ENCODE measurements at regions not wholly inside any gene's neighbourhood (a gene's known extent, or its start where the extent isn't known, plus 50 kb on each side); places are given as distances from the start of the nearest gene placed in this dataset.
"Not testable (repeated sequence)": the region's sequence is repeated elsewhere in the genome, so short reads cannot be mapped to it uniquely, and the experiment has no call there.

GRCh38 chr15:98342911-98343310, 305.4 kb upstream of the IGF1R start:
- intact Hi-C loops (cut with DNase I, micrococcal nuclease): no loop called here
- no peak for DNase-seq
- ATAC-seq: no peak

- intact Hi-C loops (cut with DNase I, micrococcal nuclease): no loop called here
- DNase-seq: no peak
- no peak for ATAC-seq
These were observed 303.7 kb upstream of the IGF1R start for GRCh38 chr15:98344591-98344990.

DNA sequence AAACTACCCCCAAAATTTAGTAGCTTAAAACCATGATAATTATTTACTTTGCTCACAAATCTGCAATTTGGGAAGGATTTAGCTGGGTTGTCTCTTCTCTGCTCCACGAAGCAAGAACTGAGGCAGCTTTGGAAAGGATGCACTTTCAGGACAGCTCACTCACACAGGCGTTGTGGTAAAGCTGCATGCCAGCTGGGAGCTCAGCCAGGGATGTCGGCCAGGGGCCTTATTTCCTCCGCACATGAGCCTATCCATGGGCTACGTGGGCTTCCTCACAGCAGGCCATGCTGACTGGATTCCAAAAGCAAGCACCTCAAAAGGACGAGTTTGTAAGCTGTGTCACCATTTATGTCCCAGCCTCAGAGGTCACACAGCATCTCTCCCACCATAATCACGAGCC, 301.3 kb upstream of the IGF1R start:
- intact Hi-C loops (cut with DNase I, micrococcal nuclease): no loop called here
- no peak for DNase-seq
- no peak for ATAC-seq

DNA sequence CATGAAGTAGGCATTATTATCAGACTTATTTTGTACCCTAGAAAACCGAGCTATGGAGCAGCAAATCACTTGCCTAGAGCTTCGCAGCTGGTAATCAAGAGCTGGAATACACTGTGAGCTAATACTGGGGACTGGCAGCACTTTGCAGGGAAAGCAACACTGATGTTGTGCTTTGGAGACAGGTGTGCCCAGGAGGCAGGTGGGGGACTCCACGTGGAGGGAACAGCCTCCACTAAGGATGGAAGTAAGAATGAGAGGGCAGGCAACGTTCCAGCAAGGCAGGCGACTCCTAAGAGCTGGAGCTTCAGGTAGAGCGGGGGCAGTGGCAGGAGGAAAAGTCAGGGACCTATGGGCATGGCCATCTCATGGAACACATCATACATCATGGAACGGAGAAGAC, 300.5 kb upstream of the IGF1R start:
- intact Hi-C loops (cut with DNase I, micrococcal nuclease): no loop called here
- ATAC-seq: no peak
- DNase-seq: no peak

DNA sequence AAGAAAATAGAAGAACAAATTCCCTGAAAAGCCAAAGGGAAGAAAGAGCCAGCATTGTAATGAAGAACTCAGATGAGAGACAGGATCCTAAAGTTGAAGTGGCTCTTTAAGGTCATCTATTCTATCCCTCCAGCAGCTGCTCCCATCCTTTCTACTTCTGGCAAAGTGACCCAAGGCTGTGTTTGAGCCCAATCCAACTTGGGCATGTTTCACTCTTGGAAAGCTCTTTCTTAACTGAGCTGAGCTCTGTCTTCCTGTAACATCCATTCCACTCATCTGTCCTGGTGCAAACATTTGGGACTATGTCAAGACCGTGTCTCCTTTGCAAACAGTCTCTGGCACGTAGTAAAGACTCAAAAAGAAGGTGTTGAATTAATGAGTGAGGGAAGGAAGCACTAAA, 298.1 kb upstream of the IGF1R start:
- intact Hi-C loops (cut with DNase I, micrococcal nuclease): no loop called here
- ATAC-seq (no peak), DNase-seq (no peak)

GRCh38 chr15:98358274-98358673, 290.1 kb upstream of the IGF1R start:
- DNase-seq; intact Hi-C loops (cut with DNase I, micrococcal nuclease); ATAC-seq: not testable (repeated sequence)

- no peak for ATAC-seq
- DNase-seq: no peak
These were observed 289.4 kb upstream of the IGF1R start for GRCh38 chr15:98358971-98359370.

DNA sequence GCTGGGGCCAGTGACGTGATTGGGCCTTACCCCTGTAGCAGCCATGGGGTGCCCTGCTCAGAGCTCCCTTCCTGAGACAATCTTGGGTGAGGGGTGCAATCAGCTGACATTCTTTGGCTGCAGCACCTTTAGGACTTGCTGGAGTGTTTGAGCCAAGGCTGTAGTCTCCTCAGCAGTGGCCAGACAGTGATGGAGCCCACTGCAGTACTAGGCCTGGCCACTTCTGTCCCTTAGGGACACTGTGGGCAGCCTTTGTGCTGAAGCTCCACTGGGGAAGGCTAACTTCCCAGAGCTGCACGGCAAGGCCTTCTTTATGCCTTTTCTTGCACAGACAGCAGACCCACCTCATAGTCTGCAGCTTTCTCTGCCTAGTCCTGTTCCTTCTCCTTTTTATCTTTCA, 284.9 kb upstream of the IGF1R start:
- DNase-seq: no peak
- no peak for ATAC-seq
- intact Hi-C loops (cut with DNase I, micrococcal nuclease): no loop called here

More at GRCh38 chr15:98358971-98359370, 289.4 kb upstream of the IGF1R start:
- intact Hi-C loops (cut with DNase I, micrococcal nuclease): no loop called here

DNA sequence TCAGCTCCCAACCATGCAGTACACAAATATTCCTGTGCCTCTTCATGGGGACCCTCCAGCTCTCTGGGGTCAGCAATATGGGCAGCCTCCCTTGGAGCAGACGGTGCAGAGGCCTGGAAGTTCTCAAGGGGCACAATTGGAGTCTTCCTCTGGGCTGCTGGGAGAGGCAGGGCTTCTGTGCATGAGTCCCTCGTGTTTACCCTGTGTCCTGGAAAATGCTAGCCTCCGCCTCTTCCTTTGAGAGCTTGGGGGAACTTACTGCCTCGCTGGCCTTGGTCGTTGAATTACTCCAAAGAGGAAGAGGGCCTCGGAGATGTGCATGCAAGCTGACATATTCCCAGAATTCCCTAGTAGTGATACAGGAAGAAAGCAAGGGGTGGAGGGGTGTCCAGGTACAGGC, 284.4 kb upstream of the IGF1R start:
- ATAC-seq (no peak), DNase-seq (no peak)
- intact Hi-C loops (cut with DNase I, micrococcal nuclease): no loop called here

DNA sequence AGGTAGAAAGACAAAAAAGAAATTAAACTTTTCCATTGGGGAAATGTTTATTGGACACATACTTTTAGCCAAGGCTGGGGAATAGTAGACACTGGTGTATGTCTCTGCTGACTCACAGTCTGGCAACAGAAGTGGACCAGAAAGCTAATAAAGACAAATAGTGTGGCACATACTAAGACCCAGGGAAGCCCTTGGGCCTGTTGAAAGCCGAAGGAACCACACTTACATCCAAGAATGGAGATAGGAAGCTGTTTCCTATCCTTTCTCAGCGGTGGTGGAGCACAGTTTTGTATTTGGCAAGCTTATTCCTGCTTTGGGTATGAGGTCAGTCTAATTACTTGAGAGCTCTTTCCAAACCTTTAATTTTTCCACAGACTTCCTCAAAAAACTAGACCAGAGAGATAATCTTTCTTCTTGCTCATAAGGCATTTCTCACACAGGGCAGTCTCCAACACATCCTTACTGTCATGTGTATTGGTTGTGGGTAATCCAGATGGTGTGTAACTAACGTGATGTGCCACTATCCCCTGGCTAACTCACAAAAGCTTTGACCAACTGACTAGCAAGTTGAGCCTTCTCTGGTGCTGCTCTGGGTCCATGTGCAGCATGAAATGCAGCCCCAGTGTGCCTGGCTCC, 279.1 kb upstream of the IGF1R start:
- no peak for ATAC-seq
- intact Hi-C loops (cut with DNase I, micrococcal nuclease): no loop called here
- no peak for DNase-seq

- no peak for ATAC-seq
- DNase-seq: no peak
- intact Hi-C loops (cut with DNase I, micrococcal nuclease): no loop called here
These were observed 272.6 kb upstream of the IGF1R start for GRCh38 chr15:98375513-98376340.

GRCh38 chr15:98380721-98381120, 267.6 kb upstream of the IGF1R start:
- no peak for DNase-seq
- intact Hi-C loops (cut with DNase I, micrococcal nuclease): no loop called here
- no peak for ATAC-seq

GRCh38 chr15:98381446-98381845, 266.9 kb upstream of the IGF1R start:
- DNase-seq (no peak), ATAC-seq (no peak)
- intact Hi-C loops (cut with DNase I, micrococcal nuclease): no loop called here

GRCh38 chr15:98382139-98382538, 266.2 kb upstream of the IGF1R start:
- ATAC-seq: no peak
- DNase-seq: no peak
- intact Hi-C loops (cut with DNase I, micrococcal nuclease): no loop called here

GRCh38 chr15:98383571-98383970, 264.8 kb upstream of the IGF1R start:
- intact Hi-C loops (cut with DNase I, micrococcal nuclease): no loop called here
- ATAC-seq (no peak), DNase-seq (no peak)

DNA sequence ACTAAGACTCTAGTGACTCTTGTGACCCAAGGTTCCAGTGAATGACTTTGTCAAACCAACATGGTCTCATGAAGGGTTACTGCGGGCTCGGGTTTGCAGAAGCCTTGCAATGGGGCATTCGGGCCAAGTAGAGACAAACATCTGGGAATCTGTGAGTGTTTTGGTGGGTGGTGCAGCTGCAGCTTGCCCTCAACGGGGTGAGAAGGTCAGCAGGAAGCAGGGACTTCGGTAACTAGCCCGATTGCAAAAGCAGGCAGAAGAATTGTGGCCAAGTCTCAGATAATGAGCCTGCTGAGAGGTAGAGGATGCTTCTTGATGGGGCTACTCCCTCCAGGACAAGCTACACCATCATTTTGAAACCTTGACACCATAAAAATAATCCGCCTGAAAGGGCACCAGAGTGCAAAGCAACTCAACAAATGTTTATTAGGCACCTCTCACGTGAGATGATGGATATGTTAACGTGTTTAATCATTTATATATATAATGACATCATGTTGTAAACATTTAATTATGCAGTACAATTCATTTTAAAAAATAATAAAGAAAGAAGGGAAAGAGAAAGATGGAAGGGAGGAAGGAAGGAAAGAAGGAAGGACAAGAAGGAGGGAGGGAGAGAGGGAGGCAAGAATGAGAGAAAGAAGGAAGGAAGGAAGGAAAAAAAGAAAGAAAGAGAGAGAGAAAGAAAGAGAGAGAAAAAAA, 263.9 kb upstream of the IGF1R start:
- DNase-seq (no peak), ATAC-seq (no peak)
- intact Hi-C loops (cut with DNase I, micrococcal nuclease): no loop called here

DNA sequence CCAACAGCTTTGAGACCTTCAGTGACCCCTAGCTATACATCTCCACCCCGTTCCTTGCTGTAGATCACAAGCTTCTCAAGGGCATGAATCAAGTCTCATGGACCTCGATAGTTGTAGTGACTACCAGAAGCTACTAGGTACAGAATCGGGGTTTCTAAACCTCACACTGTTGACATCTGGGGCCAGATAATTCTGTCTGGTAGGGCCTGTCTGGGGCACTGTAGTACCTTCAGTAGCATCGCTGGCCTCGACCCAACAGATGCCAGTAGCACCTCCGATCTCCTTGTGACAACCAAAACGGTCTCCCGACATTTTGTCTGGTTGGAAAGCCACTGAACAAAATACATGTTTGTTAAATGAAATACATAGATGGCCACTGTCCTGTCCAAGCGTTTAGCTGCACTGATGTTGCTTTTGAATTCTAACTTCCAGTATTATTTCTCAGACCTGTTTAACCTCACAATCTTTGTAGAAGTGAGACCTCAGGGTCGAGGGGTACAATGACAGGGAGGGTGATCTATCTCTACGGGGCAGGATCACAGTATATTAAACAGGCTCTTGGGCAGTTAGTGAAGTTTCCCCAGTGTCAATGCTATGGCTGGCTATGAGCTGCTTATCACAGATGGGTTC, 262.5 kb upstream of the IGF1R start:
- intact Hi-C loops (cut with DNase I, micrococcal nuclease): no loop called here
- DNase-seq (no peak), ATAC-seq (no peak)

DNA sequence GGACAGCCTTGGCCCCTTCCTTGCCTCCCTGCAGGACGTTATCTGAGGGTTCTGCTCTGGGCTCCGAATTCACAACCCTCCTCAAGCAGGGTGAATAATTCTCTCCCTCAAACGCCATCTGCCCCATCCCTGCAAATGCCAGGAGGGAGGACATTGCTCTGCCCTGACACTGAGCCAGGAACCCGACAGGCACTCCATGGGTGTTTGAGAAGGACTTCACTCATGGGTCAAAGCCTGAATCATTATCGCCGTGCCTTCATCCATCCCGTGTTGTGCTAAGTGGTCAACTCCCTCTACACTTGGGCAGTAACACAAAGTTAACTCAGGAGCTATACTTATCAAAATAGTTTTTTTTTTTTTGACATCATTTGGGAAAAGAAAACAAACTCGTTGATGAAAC, 261.8 kb upstream of the IGF1R start:
- intact Hi-C loops (cut with DNase I, micrococcal nuclease): no loop called here
- no peak for ATAC-seq
- no peak for DNase-seq

- DNase-seq (no peak), ATAC-seq (no peak)
- intact Hi-C loops (cut with DNase I, micrococcal nuclease): no loop called here
These were observed 260.5 kb upstream of the IGF1R start for GRCh38 chr15:98387866-98388265.

All from left colon (tissue), 2 donors.